Thoracic aorta (tissue), 2 donors: ENCODE measurements at regions not wholly inside any gene's neighbourhood (a gene's known extent, or its start where the extent isn't known, plus 50 kb on each side); places are given as distances from the start of the nearest gene placed in this dataset.

Source experiments
- ATAC-seq: fragments of 150-250 bp; one replicate; pipeline ENCODE4 v1.8.0; 2017; ENCODE audit warnings: low read depth; ENCODE audit not compliant: insufficient number of reproducible peaks, low FRiP score
- DNase-seq: peaks from one replicate; pipeline ENCODE4 v3.0.0-alpha.2; 2020; ENCODE audit warnings: low spot score
- H3K27ac ChIP-seq, 2 donors: fragments of 200-600 bp; sonication (generic); 1 replicate in 1 of 2; 2 replicates in 1 of 2; pipeline ENCODE4 v1.5.1; 2016; ENCODE audit warnings: mild to moderate bottlenecking in 2 of 2, moderate library complexity in 2 of 2
- H3K27me3 ChIP-seq: fragments of 200-600 bp; sonication (generic); replicated peaks from 2 replicates; pipeline ENCODE4 v1.6.0; 2016; ENCODE audit warnings: mild to moderate bottlenecking; ENCODE audit not compliant: insufficient read depth
- H3K36me3 ChIP-seq: fragments of 200-600 bp; sonication (generic); one replicate; pipeline ENCODE4 v1.5.1; 2016
- H3K4me1 ChIP-seq, 2 donors: fragments of 200-600 bp; sonication (generic); 1 replicate in 1 of 2; 2 replicates in 1 of 2; pipeline versions ENCODE4 v1.5.1 to v1.6.0; 2016; ENCODE audit warnings: low read depth in 2 of 2, mild to moderate bottlenecking in 1 of 2; ENCODE audit not compliant: control insufficient read depth in 1 of 2
- H3K4me3 ChIP-seq: fragments of 200-600 bp; sonication (generic); 2 replicates; pipeline ENCODE4 v1.5.1; 2016; ENCODE audit warnings: mild to moderate bottlenecking
- H3K9me3 ChIP-seq: fragments of 200-600 bp; sonication (generic); 2 replicates; pipeline ENCODE4 v1.5.1; 2016
- TF ChIP-seq, protein P1 (sequence below): fragments of 200-600 bp; sonication (generic); IDR thresholded peaks from one replicate; pipeline ENCODE4 v1.5.1; 2019; ENCODE audit warnings: antibody characterized with exemption

GRCh38 chr10:129335396-129335795, 131.6 kb upstream of the MGMT start:
- H3K4me1 ChIP-seq = no peaks in the 10 kb centered on the region
- no peaks in the 10 kb centered on the region for H3K27me3 ChIP-seq
- no peak overlapping the region for H3K27ac ChIP-seq
- ATAC-seq = no peak
- no peak overlapping the region for H3K4me3 ChIP-seq
- H3K36me3 ChIP-seq = no peaks in the 10 kb centered on the region
- H3K9me3 ChIP-seq = no peaks in the 10 kb centered on the region
- TF ChIP-seq, protein P1, sequence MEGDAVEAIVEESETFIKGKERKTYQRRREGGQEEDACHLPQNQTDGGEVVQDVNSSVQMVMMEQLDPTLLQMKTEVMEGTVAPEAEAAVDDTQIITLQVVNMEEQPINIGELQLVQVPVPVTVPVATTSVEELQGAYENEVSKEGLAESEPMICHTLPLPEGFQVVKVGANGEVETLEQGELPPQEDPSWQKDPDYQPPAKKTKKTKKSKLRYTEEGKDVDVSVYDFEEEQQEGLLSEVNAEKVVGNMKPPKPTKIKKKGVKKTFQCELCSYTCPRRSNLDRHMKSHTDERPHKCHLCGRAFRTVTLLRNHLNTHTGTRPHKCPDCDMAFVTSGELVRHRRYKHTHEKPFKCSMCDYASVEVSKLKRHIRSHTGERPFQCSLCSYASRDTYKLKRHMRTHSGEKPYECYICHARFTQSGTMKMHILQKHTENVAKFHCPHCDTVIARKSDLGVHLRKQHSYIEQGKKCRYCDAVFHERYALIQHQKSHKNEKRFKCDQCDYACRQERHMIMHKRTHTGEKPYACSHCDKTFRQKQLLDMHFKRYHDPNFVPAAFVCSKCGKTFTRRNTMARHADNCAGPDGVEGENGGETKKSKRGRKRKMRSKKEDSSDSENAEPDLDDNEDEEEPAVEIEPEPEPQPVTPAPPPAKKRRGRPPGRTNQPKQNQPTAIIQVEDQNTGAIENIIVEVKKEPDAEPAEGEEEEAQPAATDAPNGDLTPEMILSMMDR = no peak
- DNase-seq = no peak

DNA sequence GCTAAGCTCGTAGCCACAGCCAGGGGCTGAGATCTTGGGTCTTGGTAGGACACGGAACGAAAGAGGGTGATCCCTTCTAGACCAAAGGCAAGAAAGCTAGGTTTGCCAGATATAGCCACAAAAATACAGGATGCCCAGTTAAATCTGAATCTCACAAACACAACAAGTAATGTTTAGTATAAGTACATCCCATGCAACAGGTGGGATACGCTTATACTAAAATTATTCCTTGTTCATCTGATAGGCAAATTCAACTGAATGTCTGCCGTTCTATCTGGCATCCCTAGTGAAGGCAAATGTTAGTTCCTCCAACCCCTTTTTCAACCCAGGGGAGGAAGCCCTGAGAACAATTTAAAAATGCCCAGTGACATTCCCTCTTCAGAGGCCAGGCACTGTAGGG, 131.1 kb upstream of the MGMT start:
- H3K9me3 ChIP-seq = no peaks in the 10 kb centered on the region
- H3K4me3 ChIP-seq = no peak overlapping the region
- no peaks in the 10 kb centered on the region for H3K36me3 ChIP-seq
- H3K27me3 ChIP-seq = no peaks in the 10 kb centered on the region
- no peak for DNase-seq
- no peak for ATAC-seq
- H3K27ac ChIP-seq = no peak overlapping the region
- TF ChIP-seq, protein P1 = no peak
- no peaks in the 10 kb centered on the region for H3K4me1 ChIP-seq

DNA sequence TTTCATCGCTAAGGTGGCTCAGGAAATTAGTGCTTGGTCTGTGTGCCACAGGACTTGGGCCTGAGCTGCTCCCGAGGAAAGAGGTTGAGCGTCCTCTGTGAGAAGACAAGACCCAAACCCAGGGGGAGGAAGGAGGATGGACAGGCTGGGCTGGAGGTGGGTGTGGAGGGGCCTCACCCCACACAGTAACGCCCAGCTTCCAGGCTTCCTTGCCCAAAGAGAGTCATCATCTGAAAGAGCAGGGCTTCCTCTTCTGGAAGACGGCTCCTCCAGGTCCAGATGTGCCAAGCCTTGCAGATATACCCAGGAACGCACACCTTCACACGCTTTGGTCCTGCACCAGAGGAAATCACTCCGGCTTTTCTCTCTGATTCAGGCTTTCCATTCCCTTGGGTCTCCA, 127.8 kb upstream of the MGMT start:
- Histone ChIP-seq H3K27me3 (no peaks in the 10 kb centered on the region), H3K9me3 (no peaks in the 10 kb centered on the region), H3K4me3 (no peak overlapping the region), H3K36me3 (no peaks in the 10 kb centered on the region), H3K27ac (no peak overlapping the region), H3K4me1 (no peaks in the 10 kb centered on the region)
- ATAC-seq (no peak), DNase-seq (no peak)
- TF ChIP-seq, protein P1 = no peak

GRCh38 chr10:129339841-129340240, 127.2 kb upstream of the MGMT start:
- ATAC-seq = no peak
- Histone ChIP-seq H3K27me3 (no peaks in the 10 kb centered on the region), H3K4me1 (no peaks in the 10 kb centered on the region), H3K27ac (no peak overlapping the region), H3K4me3 (no peak overlapping the region), H3K36me3 (no peaks in the 10 kb centered on the region), H3K9me3 (no peaks in the 10 kb centered on the region)
- TF ChIP-seq, protein P1 = no peak
- DNase-seq = no peak

DNA sequence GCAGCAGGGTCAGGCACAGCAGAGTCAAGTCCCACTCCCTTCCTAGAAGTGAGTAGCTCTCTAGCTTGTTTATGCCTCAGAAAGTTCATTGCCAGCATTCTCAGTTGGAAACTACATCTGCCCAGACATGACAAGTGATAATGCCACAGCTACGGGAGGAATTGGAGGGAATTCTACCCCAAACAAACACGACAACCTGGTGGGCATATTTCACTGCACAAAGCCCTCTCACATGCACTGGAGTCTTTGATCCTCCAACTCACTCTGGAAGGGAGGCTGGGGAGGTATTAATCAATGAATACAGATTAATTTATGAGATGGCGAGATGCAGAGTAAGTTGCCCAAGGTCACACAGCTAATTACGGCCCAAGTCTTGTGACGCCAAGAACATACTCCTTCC, 126.0 kb upstream of the MGMT start:
- no peaks in the 10 kb centered on the region for H3K36me3 ChIP-seq
- no peaks in the 10 kb centered on the region for H3K27me3 ChIP-seq
- TF ChIP-seq, protein P1 = no peak
- H3K4me3 ChIP-seq = no peak overlapping the region
- no peak overlapping the region for H3K27ac ChIP-seq
- ATAC-seq (no peak), DNase-seq (no peak)
- H3K9me3 ChIP-seq = no peaks in the 10 kb centered on the region
- no peaks in the 10 kb centered on the region for H3K4me1 ChIP-seq
